T-cell (primary cell): ENCODE measurements at regions not wholly inside any gene's neighbourhood (a gene's known extent, or its start where the extent isn't known, plus 50 kb on each side); places are given as distances from the start of the nearest gene placed in this dataset.

Source experiments
- ATAC-seq, 4 experiments: fragments of 200-7000 bp in 3 of 4; fragments of 150-1000 bp in 1 of 4; cut with Tn5 transposase; replicated peaks in 1 of 4; 1 replicate in 3 of 4; 2 replicates in 1 of 4; pipeline ENCODE4 v1.10.0; 2021; ENCODE audit warnings: moderate library complexity in 3 of 4, mild to moderate bottlenecking in 2 of 4, moderate number of reproducible peaks in 1 of 4
- CTCF ChIA-PET, 2 donors: fragments of 300-600 bp; sonication (Branson Sonifier 250); formaldehyde crosslinking; loops; one replicate each; lab custom pipeline; 2022; ENCODE audit warnings: antibody characterized with exemption in 2 of 2; lab: Charles Lee
- POLR2A ChIA-PET, 2 donors: fragments of 300-600 bp; sonication (Branson Sonifier 250); formaldehyde crosslinking; loops; one replicate each; lab custom pipeline; 2022; ENCODE audit warnings: antibody characterized with exemption in 2 of 2; lab: Charles Lee
- DNase-seq, 35 experiments: peaks; one replicate each; pipeline versions ENCODE4 v3.0.0 to v3.0.0-alpha.2; 2013 to 2023
- H3K27ac ChIP-seq: one replicate; pipeline ENCODE4 v1.5.1; 2013; ENCODE audit warnings: low read length
- H3K27me3 ChIP-seq, 2 experiments: replicated peaks in 1 of 2; 1 replicate in 1 of 2; 2 replicates in 1 of 2; pipeline versions ENCODE4 v1.6.1 to v1.7.0; 2013; ENCODE audit warnings: low read length in 1 of 2, mixed read lengths in 1 of 2; ENCODE audit not compliant: control insufficient read depth in 2 of 2, insufficient read depth in 2 of 2; ENCODE audit errors: extremely low read depth in 1 of 2
- H3K36me3 ChIP-seq, 2 donors: 1 replicate in 1 of 2; 2 replicates in 1 of 2; pipeline versions ENCODE4 v1.6.1 to v1.7.0; 2013; ENCODE audit warnings: low read length in 1 of 2; ENCODE audit not compliant: control insufficient read depth in 2 of 2, insufficient read depth in 1 of 2; ENCODE audit errors: extremely low read depth in 1 of 2
- H3K4me1 ChIP-seq, 2 experiments: 1 replicate in 1 of 2; 2 replicates in 1 of 2; pipeline versions ENCODE4 v1.6.1 to v1.7.0; 2013; ENCODE audit warnings: low read length in 2 of 2, mixed read lengths in 1 of 2; ENCODE audit not compliant: insufficient read depth in 2 of 2, control insufficient read depth in 1 of 2; ENCODE audit errors: extremely low read depth in 1 of 2
- H3K4me3 ChIP-seq, 2 donors: 1 replicate in 1 of 2; 2 replicates in 1 of 2; pipeline versions ENCODE4 v1.5.1 to v1.7.0; 2013; ENCODE audit warnings: mild to moderate bottlenecking in 2 of 2, low read length in 1 of 2, moderate library complexity in 1 of 2; ENCODE audit not compliant: control insufficient read depth in 1 of 2; ENCODE audit errors: extremely low read depth in 1 of 2
- H3K9me3 ChIP-seq: 2 replicates; pipeline ENCODE4 v1.7.0; 2013
- H3K27ac Mint-ChIP-seq, 2 donors: one replicate each; pipeline ENCODE4 v1.8.0; 2020 to 2021; ENCODE audit warnings: mild to moderate bottlenecking in 2 of 2, mixed read lengths in 2 of 2
- H3K27me3 Mint-ChIP-seq, 2 donors: one replicate each; pipeline ENCODE4 v1.8.0; 2021 to 2022; ENCODE audit warnings: mixed read lengths in 2 of 2
- H3K36me3 Mint-ChIP-seq: one replicate; pipeline ENCODE4 v1.8.0; 2021; ENCODE audit warnings: mixed read lengths
- H3K4me1 Mint-ChIP-seq, 3 donors: one replicate each; pipeline ENCODE4 v1.8.0; 2020 to 2022; ENCODE audit warnings: mixed read lengths in 3 of 3, mild to moderate bottlenecking in 1 of 3
- H3K4me3 Mint-ChIP-seq, 3 donors: one replicate each; pipeline ENCODE4 v1.8.0; 2020 to 2022; ENCODE audit warnings: mild to moderate bottlenecking in 3 of 3, mixed read lengths in 3 of 3, moderate library complexity in 3 of 3
- H3K9me3 Mint-ChIP-seq, 3 donors: one replicate each; pipeline ENCODE4 v1.8.0; 2020 to 2022; ENCODE audit warnings: mixed read lengths in 3 of 3
- WGBS: methylation state at CpG from one replicate; pipeline ENCODE4 v1.1.5; 2013; ENCODE audit warnings: missing lambda C conversion rate; ENCODE audit not compliant: insufficient coverage; 5-methylcytosine and 5-hydroxymethylcytosine counted together

DNA sequence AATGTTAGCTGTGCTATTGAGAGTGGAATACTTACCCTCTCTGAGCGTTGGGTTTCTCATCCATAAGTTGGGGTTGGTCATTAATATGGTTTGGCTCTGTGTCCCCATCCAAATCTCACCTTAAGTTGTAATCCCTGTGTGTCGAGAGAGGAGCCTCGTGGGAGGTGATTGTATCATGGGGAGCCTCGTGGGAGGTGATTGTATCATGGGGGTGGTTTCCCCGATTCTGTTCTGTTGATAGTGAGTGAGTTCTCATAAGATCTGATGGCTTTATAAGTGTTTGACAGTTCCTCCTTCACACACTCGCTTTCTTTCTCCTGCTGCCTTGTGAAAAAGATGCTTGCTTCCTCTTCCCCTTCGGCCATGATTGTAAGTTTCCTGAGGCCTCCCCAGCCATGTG, 391.1 kb downstream of the FAM133A start:
- ATAC-seq (no peak), DNase-seq (no peak)
- no peak overlapping the region for H3K27ac Mint-ChIP-seq
- H3K27me3 Mint-ChIP-seq, result peaks cover 0 to 10% of the 10 kb centered on the region in 2 donors
- Histone ChIP-seq H3K4me3 (no peak overlapping the region), H3K36me3 (no peaks in the 10 kb centered on the region), H3K9me3 (no peaks in the 10 kb centered on the region), H3K27me3 (no peaks in the 10 kb centered on the region), H3K4me1 (no peaks in the 10 kb centered on the region), H3K27ac (no peak overlapping the region)
- no peak overlapping the region for H3K4me3 Mint-ChIP-seq
- WGBS, result no CpG with 5 or more reads among the region's 7 CpGs
- ChIA-PET POLR2A (no interaction called here), CTCF (no interaction called here)
- peaks cover 0 to 3% (median 0%) of the 10 kb centered on the region in 3 donors for H3K9me3 Mint-ChIP-seq
- no peaks in the 10 kb centered on the region for H3K36me3 Mint-ChIP-seq
- H3K4me1 Mint-ChIP-seq, result no peaks in the 10 kb centered on the region

DNA sequence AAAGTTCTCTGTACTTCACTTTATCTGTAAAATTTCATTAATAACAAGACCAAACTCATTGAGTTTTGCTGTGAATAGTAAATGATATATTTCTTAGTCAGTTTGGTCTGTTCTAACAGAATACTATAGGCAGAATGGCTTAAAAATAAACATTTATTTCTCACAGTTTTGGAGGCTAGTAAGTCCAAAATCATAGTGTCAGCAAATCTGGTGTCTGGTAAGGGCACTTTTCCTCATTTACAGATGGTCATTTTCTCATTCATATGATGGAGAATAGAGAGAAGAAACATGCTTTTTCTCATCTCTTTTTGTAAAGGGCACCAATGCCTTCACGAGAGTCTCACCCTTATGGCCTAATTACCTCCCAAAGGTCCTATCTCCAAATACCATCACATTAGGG, 415.1 kb downstream of the FAM133A start:
- POLR2A ChIA-PET, result no interaction called here
- H3K4me3 ChIP-seq, result no peak overlapping the region

DNA sequence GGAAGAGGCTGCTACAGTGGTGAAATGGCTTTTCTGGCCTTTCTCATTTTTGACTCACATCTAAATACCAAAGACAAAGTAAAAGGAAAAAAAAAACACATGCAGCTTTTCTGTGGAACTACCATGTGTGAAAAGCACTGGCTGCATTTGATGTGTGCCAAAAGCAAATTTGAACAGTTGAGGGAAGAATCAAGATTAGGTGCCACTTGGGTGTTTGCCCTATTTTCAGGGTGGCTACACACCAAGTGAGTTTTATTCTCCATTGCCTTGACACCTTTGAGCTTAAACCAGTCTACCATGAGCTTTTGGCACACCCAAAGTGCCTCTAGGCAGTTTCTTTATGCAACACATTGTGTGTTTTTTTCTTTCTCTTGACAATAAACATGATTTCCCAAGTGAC, 423.9 kb downstream of the FAM133A start:
- Mint-ChIP-seq H3K27ac (no peak overlapping the region), H3K27me3 (peaks cover 0 to 3% of the 10 kb centered on the region in 2 donors), H3K9me3 (no peaks in the 10 kb centered on the region), H3K4me1 (no peaks in the 10 kb centered on the region), H3K36me3 (no peaks in the 10 kb centered on the region), H3K4me3 (no peak overlapping the region)
- DNase-seq (no peak), ATAC-seq (no peak)
- no peak overlapping the region for H3K27ac ChIP-seq
- no peaks in the 10 kb centered on the region for H3K36me3 ChIP-seq
- POLR2A ChIA-PET, result no interaction called here
- CTCF ChIA-PET, result no interaction called here
- no peaks in the 10 kb centered on the region for H3K27me3 ChIP-seq
- H3K9me3 ChIP-seq, result no peaks in the 10 kb centered on the region
- H3K4me3 ChIP-seq, result no peak overlapping the region
- no peaks in the 10 kb centered on the region for H3K4me1 ChIP-seq

More for the DNA sequence above, 415.1 kb downstream of the FAM133A start:
- Histone ChIP-seq H3K4me1 (no peaks in the 10 kb centered on the region), H3K27me3 (no peaks in the 10 kb centered on the region), H3K36me3 (no peaks in the 10 kb centered on the region), H3K27ac (no peak overlapping the region), H3K9me3 (no peaks in the 10 kb centered on the region)
- WGBS, result no CpG with 5 or more reads among the region's 1 CpG
- no peak overlapping the region for H3K4me3 Mint-ChIP-seq
- no peaks in the 10 kb centered on the region for H3K36me3 Mint-ChIP-seq
- DNase-seq (no peak), ATAC-seq (no peak)
- H3K27ac Mint-ChIP-seq, result no peak overlapping the region
- H3K9me3 Mint-ChIP-seq, result no peaks in the 10 kb centered on the region
- no peaks in the 10 kb centered on the region for H3K4me1 Mint-ChIP-seq
- CTCF ChIA-PET, result no interaction called here
- no peaks in the 10 kb centered on the region for H3K27me3 Mint-ChIP-seq

DNA sequence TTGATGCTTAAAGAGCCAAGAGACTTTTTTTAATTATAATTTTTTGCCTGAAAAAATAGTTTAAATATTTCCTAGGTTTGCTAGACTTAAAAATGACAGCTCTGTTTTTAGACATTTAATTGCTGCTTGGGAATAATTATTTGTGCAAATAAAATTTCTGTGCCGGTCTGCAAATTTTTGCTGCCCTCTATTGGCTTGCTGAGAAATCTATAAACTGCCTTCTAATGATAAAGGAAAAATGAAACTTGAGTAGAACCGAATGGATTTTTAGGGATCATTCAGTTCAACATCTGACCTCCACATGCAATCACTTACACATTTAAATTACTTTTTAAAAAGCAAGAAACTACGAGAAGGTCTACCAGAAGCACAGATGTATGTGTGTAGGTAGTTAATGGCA, 434.0 kb downstream of the FAM133A start:
- Mint-ChIP-seq H3K27ac (no peak overlapping the region), H3K4me3 (no peak overlapping the region), H3K27me3 (no peaks in the 10 kb centered on the region), H3K36me3 (no peaks in the 10 kb centered on the region), H3K9me3 (peaks cover 0 to 5% (median 0%) of the 10 kb centered on the region in 3 donors), H3K4me1 (no peaks in the 10 kb centered on the region)
- ChIA-PET CTCF (no interaction called here), POLR2A (no interaction called here)
- WGBS, result no CpG with 5 or more reads among the region's 3 CpGs
- DNase-seq, result no peak
- no peak overlapping the region for H3K4me3 ChIP-seq
- H3K9me3 ChIP-seq, result no peaks in the 10 kb centered on the region
- no peak for ATAC-seq
- H3K27ac ChIP-seq, result no peak overlapping the region
- H3K4me1 ChIP-seq, result no peaks in the 10 kb centered on the region
- no peaks in the 10 kb centered on the region for H3K27me3 ChIP-seq
- no peaks in the 10 kb centered on the region for H3K36me3 ChIP-seq

DNA sequence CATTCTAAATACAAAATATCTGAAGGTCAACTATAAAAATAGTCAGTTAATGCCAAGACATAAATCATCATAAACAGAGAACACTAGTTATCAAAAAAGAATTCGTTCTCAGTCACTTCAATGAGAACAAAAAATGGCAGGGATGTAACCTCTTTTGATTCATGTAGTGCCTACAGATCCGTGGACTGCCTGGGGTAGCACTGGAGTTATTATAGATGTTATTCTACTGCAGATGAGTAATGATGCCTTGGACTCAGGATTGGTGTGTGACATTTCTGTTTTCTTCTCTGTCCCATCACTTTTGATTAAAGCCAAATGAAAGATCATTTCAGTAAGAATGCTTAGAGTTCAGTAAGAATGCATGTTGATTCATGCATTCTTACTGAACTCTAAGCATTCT, 440.4 kb downstream of the FAM133A start:
- H3K27me3 ChIP-seq, result no peaks in the 10 kb centered on the region
- Mint-ChIP-seq H3K36me3 (no peaks in the 10 kb centered on the region), H3K9me3 (no peaks in the 10 kb centered on the region), H3K4me1 (no peaks in the 10 kb centered on the region), H3K4me3 (no peak overlapping the region), H3K27ac (no peak overlapping the region), H3K27me3 (no peaks in the 10 kb centered on the region)
- DNase-seq, result no peak
- POLR2A ChIA-PET, result no interaction called here
- CTCF ChIA-PET, result no interaction called here
- no peaks in the 10 kb centered on the region for H3K4me1 ChIP-seq
- no peak overlapping the region for H3K4me3 ChIP-seq
- no peaks in the 10 kb centered on the region for H3K9me3 ChIP-seq
- ATAC-seq, result no peak
- H3K36me3 ChIP-seq, result no peaks in the 10 kb centered on the region
- no CpG with 5 or more reads among the region's 2 CpGs for whole genome bisulfite sequencing
- H3K27ac ChIP-seq, result no peak overlapping the region

DNA sequence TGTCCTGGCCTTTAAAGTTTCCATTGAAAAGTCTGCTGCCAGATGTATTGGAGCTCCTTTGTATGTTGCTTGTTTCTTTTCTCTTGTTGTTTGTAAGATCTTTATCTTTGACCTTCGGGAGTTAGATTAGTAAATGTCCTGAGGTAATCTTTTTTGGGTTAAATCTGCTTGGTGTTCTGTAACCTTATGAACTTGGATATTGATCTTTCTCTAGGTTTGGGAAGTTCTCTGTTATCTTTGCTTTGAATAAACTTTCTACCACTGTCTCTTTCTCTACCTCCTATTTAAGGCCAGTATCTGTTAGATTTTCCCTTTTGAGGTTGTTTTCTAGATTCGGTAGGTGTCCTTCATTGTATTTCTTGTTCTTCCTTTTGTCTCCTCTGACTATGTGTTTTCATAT, 447.8 kb downstream of the FAM133A start:
- no peaks in the 10 kb centered on the region for H3K27me3 ChIP-seq
- no peaks in the 10 kb centered on the region for H3K36me3 Mint-ChIP-seq
- CTCF ChIA-PET, result no interaction called here
- no peak overlapping the region for H3K4me3 ChIP-seq
- WGBS, result no CpG with 5 or more reads among the region's 2 CpGs
- no peaks in the 10 kb centered on the region for H3K9me3 Mint-ChIP-seq
- H3K4me1 ChIP-seq, result no peaks in the 10 kb centered on the region
- H3K4me1 Mint-ChIP-seq, result no peaks in the 10 kb centered on the region
- no peak overlapping the region for H3K4me3 Mint-ChIP-seq
- no peak overlapping the region for H3K27ac ChIP-seq
- POLR2A ChIA-PET, result no interaction called here
- H3K27ac Mint-ChIP-seq, result no peak overlapping the region
- ATAC-seq (no peak), DNase-seq (no peak)
- H3K27me3 Mint-ChIP-seq, result no peaks in the 10 kb centered on the region
- no peaks in the 10 kb centered on the region for H3K36me3 ChIP-seq
- H3K9me3 ChIP-seq, result no peaks in the 10 kb centered on the region

DNA sequence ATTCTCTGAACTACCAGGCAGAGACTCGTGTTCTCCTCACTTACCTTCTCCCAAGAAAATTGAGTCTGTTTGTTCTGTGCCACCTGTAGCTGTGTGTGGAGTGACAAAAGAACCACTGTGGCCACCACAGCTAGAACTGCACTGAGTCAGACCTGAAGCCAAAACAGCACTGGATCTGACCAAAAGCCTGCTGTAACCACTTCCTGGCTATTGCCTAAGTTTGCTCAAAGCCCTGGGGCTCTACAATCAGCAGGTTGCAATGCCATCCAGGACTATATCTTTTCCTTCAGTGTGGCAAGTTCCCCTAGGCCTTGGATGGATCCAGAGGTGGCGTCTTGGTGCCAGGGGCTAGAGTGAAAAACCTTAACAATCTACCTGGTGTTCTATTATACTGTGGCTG, 449.1 kb downstream of the FAM133A start:
- H3K27me3 ChIP-seq, result no peaks in the 10 kb centered on the region
- Mint-ChIP-seq H3K4me1 (no peaks in the 10 kb centered on the region), H3K9me3 (no peaks in the 10 kb centered on the region), H3K4me3 (no peak overlapping the region), H3K36me3 (no peaks in the 10 kb centered on the region), H3K27me3 (no peaks in the 10 kb centered on the region), H3K27ac (no peak overlapping the region)
- DNase-seq, result no peak
- H3K4me1 ChIP-seq, result no peaks in the 10 kb centered on the region
- no peaks in the 10 kb centered on the region for H3K36me3 ChIP-seq
- no CpG with 5 or more reads among the region's 2 CpGs for WGBS
- ChIA-PET CTCF (no interaction called here), POLR2A (no interaction called here)
- H3K27ac ChIP-seq, result no peak overlapping the region
- no peak for ATAC-seq
- H3K4me3 ChIP-seq, result no peak overlapping the region
- no peaks in the 10 kb centered on the region for H3K9me3 ChIP-seq
